ENCODE measurements at regions not wholly inside any gene's neighbourhood (a gene's known extent, or its start where the extent isn't known, plus 50 kb on each side); places are given as distances from the start of the nearest gene placed in this dataset.
"Not testable (repeated sequence)": the region's sequence is repeated elsewhere in the genome, so short reads cannot be mapped to it uniquely, and the experiment has no call there.

GRCh38 chr3:197459571-197459970 is 96.2 kb downstream of the BDH1 start:
- H3K36me3 Mint-ChIP-seq (ENCODE audit: unreplicated experiment); DNase-seq; H3K27me3 Mint-ChIP-seq (ENCODE audit: unreplicated experiment); H3K27ac Mint-ChIP-seq (ENCODE audit: unreplicated experiment); H3K4me3 Mint-ChIP-seq (ENCODE audit: unreplicated experiment); H3K9me3 Mint-ChIP-seq (ENCODE audit: unreplicated experiment): not testable (repeated sequence)
- H3K4me1 Mint-ChIP-seq (ENCODE audit: low read depth, unreplicated experiment) = peaks cover 12% of the 10 kb centered on the region

- DNase-seq = no peak
- Mint-ChIP-seq H3K9me3 (ENCODE audit: unreplicated experiment) (peaks cover 6% of the 10 kb centered on the region), H3K27ac (ENCODE audit: unreplicated experiment) (no peak overlapping the region), H3K4me3 (ENCODE audit: unreplicated experiment) (no peak overlapping the region), H3K4me1 (ENCODE audit: low read depth, unreplicated experiment) (peaks cover 14% of the 10 kb centered on the region), H3K27me3 (ENCODE audit: unreplicated experiment) (peaks cover 7% of the 10 kb centered on the region), H3K36me3 (ENCODE audit: unreplicated experiment) (no peaks in the 10 kb centered on the region)
- no peak for TF ChIP-seq CTCF (IDR thresholded peaks at IDR 0.05; ENCODE audit: partially characterized antibody, unreplicated experiment)
Observed at GRCh38 chr3:197458906-197459470, 96.8 kb downstream of the BDH1 start.

GRCh38 chr3:197458179-197458707 is 97.5 kb downstream of the BDH1 start:
- no peak overlapping the region for H3K27ac Mint-ChIP-seq (ENCODE audit: unreplicated experiment)
- H3K27me3 Mint-ChIP-seq (ENCODE audit: unreplicated experiment) = peaks cover 4% of the 10 kb centered on the region
- DNase-seq = no peak
- H3K4me1 Mint-ChIP-seq (ENCODE audit: low read depth, unreplicated experiment) = peaks cover 14% of the 10 kb centered on the region
- no peaks in the 10 kb centered on the region for H3K36me3 Mint-ChIP-seq (ENCODE audit: unreplicated experiment)
- no peak overlapping the region for H3K4me3 Mint-ChIP-seq (ENCODE audit: unreplicated experiment)
- TF ChIP-seq CTCF (IDR thresholded peaks at IDR 0.05; ENCODE audit: partially characterized antibody, unreplicated experiment) = peak; percentile 57
- peaks cover 4% of the 10 kb centered on the region for H3K9me3 Mint-ChIP-seq (ENCODE audit: unreplicated experiment)

DNA sequence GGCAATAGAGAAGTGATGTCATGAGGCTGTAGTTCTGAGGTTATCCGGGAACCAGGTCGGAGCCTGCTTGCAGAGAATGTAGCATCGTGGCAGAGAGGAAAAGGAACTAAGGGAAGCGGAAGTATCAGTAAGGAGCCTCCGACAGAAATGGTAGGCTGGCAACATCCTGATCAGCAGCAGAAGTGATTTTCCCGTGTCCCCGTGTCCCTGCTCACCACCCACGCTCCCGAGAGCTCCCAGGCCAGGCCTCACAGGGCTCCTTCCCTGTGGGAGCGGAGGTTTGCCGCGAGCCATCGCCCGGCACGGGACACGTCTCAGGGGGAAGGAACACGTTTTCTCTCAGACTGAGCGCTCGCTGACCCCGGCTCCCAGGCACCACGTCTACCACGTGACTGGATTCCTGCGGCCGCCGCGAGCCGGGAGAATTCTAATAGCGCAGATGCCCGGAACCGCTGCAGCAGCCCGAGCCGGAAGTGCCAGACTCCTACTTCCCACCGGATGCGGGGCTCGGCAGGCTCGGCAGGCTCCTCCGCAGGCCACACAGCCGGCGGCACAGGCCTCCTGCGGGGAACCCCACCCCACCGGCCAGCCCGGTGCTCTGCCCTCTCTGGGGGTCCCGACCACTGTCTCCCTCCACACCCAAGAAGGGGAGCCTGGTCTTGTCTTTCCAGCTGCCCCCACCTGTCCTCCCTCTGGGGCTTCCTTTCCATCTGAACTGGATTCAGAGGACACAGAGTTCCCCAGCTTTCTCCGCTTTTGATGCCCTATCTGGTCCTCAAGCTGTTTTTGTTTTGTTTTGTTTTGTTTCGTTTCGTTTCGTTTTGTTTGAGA is 99.3 kb downstream of the BDH1 start:
- peaks cover 4% of the 10 kb centered on the region for H3K9me3 Mint-ChIP-seq (ENCODE audit: unreplicated experiment)
- peak overlapping the region; percentile 90 for H3K4me3 Mint-ChIP-seq (ENCODE audit: unreplicated experiment)
- peaks cover 4% of the 10 kb centered on the region for H3K27me3 Mint-ChIP-seq (ENCODE audit: unreplicated experiment)
- TF ChIP-seq CTCF (IDR thresholded peaks at IDR 0.05; ENCODE audit: partially characterized antibody, unreplicated experiment) = no peak
- no peaks in the 10 kb centered on the region for H3K36me3 Mint-ChIP-seq (ENCODE audit: unreplicated experiment)
- peaks cover 14% of the 10 kb centered on the region for H3K4me1 Mint-ChIP-seq (ENCODE audit: low read depth, unreplicated experiment)
- peak overlapping the region; percentile 62 for H3K27ac Mint-ChIP-seq (ENCODE audit: unreplicated experiment)
- DNase-seq = peak; percentile 71

- H3K36me3 Mint-ChIP-seq (ENCODE audit: unreplicated experiment); H3K9me3 Mint-ChIP-seq (ENCODE audit: unreplicated experiment); H3K27me3 Mint-ChIP-seq (ENCODE audit: unreplicated experiment); DNase-seq; H3K27ac Mint-ChIP-seq (ENCODE audit: unreplicated experiment); H3K4me3 Mint-ChIP-seq (ENCODE audit: unreplicated experiment): not testable (repeated sequence)
- H3K4me1 Mint-ChIP-seq (ENCODE audit: low read depth, unreplicated experiment) = peaks cover 14% of the 10 kb centered on the region
Observed at GRCh38 chr3:197454841-197455240, 100.9 kb downstream of the BDH1 start.

DNA sequence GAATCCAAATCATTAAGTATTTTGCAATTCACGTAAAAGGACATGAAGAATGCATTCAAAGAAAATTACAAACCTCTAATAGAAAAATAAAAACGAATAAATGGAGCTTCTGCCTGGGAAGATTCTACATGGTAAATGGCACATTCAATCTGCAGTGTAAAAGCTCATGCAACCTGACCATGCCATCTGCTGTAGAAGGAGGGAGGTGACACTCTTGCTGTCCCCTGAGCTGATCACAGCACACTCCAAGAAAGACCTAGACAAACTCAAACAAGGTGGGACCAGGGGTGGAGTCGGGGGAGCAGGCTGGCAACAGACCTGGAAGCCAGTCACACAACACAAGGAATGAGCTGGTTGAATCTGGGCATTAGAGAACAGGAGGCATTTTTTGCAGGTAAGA is 101.8 kb downstream of the BDH1 start:
- no peak for TF ChIP-seq CTCF (IDR thresholded peaks at IDR 0.05; ENCODE audit: partially characterized antibody, unreplicated experiment)
- Mint-ChIP-seq H3K4me1 (ENCODE audit: low read depth, unreplicated experiment) (peaks cover 14% of the 10 kb centered on the region), H3K27ac (ENCODE audit: unreplicated experiment) (peak overlapping the region; percentile 1), H3K4me3 (ENCODE audit: unreplicated experiment) (no peak overlapping the region), H3K9me3 (ENCODE audit: unreplicated experiment) (peaks cover 4% of the 10 kb centered on the region), H3K36me3 (ENCODE audit: unreplicated experiment) (no peaks in the 10 kb centered on the region), H3K27me3 (ENCODE audit: unreplicated experiment) (peaks cover 4% of the 10 kb centered on the region)
- no peak for DNase-seq

Data from glutamatergic neuron (in vitro differentiated cells).